ENCODE measurements at regions not wholly inside any gene's neighbourhood (a gene's known extent, or its start where the extent isn't known, plus 50 kb on each side); places are given as distances from the start of the nearest gene placed in this dataset.

DNA sequence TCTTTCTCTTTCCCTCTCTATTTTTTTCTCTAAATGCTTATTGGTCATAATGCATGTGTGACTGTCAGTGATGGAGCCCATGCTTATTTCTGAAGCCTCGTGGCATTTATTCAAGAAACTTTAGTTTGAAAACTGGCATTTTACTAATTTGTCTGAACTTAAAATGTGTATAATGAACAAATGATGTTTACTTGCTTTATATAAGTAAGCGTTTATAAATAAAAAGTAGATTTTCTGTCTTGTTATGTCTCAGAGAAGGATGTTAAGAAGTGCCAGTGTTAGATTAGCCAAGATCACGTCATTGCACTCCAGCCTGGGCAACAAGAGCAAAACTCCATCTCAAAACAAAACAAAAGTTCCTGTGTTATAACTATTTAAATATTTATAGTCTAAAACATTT, 1568.1 kb downstream of the EFNB2 start:
- TF ChIP-seq, protein P1, sequence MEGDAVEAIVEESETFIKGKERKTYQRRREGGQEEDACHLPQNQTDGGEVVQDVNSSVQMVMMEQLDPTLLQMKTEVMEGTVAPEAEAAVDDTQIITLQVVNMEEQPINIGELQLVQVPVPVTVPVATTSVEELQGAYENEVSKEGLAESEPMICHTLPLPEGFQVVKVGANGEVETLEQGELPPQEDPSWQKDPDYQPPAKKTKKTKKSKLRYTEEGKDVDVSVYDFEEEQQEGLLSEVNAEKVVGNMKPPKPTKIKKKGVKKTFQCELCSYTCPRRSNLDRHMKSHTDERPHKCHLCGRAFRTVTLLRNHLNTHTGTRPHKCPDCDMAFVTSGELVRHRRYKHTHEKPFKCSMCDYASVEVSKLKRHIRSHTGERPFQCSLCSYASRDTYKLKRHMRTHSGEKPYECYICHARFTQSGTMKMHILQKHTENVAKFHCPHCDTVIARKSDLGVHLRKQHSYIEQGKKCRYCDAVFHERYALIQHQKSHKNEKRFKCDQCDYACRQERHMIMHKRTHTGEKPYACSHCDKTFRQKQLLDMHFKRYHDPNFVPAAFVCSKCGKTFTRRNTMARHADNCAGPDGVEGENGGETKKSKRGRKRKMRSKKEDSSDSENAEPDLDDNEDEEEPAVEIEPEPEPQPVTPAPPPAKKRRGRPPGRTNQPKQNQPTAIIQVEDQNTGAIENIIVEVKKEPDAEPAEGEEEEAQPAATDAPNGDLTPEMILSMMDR (IDR thresholded peaks at IDR 0.05): no peak

DNA sequence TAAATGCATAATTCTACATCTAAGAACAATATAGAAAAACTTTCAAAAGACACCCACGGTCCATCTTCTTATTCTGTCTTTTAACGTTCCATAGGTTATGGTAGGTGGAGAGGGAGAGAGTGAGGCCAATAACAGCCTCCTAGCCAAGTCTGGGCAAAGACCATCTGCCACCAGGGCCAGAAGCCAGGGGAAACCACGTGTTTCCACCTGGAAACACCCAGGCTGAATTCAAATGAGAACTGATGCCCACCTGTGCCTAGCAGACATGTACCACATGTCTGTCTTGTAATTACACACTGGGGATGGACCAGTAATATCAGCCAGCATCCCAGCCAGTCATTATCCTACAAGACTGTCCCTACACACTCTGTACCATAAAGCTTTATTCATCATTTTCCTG, 1573.1 kb downstream of the EFNB2 start:
- TF ChIP-seq, protein P1 (IDR thresholded peaks at IDR 0.05): no peak

DNA sequence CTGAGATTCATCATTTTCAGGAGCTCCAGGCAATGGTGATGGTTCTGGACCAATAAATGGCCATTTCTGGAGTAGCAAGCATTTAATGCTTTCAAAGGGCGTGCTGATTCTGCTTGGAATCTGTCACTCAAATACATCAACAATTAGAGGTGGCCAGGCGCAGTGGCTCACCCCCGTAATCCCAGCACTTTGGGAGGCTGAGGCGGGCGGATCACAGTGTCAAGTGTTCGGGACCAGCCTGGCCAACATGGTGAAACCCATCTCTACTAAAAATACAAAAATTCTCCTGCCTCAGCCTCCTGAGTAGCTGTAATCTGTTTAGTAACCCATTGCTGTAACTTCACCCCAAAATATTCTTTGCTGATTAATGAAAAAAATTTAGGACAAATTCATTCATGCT, 1574.2 kb downstream of the EFNB2 start:
- TF ChIP-seq, protein P1 (IDR thresholded peaks at IDR 0.05): no peak

DNA sequence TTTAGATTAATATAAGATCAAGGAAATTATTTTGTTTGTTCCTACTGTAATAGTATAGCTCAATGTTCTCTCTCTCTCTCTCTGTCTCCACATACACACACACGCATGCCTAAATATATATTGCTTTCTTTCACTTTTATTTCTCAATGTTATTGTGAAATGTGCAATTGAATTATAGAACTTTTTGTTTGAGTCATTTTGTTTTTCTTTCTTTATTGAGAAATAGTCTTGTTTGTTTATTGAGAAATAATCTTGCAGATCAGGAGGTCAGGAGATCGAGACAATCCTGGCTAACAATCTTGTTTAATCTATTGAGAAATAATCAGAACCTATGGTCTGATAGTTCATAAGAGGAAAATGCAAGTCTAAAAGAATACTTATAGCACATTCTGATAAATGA, 1581.3 kb downstream of the EFNB2 start:
- TF ChIP-seq, protein P1 (IDR thresholded peaks at IDR 0.05): no peak

DNA sequence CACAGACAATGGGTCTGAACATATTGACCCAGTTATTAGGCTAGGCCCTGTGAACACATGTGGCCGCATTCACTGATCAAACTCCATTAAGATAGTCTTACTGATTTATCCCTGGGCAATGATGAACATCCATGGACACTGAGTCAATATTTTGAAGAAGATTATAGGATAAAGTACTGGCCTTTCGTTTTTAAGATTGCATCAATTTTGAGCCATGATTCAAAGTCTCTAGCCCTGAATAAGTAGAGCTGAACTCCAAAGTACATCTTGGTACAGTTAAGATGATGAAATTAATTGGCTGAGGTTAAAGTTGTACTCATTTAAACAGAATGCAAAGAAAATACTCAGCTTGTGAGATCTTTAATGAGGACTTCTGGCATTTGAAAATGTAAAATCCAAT, 1581.9 kb downstream of the EFNB2 start:
- TF ChIP-seq, protein P1 (IDR thresholded peaks at IDR 0.05): no peak

DNA sequence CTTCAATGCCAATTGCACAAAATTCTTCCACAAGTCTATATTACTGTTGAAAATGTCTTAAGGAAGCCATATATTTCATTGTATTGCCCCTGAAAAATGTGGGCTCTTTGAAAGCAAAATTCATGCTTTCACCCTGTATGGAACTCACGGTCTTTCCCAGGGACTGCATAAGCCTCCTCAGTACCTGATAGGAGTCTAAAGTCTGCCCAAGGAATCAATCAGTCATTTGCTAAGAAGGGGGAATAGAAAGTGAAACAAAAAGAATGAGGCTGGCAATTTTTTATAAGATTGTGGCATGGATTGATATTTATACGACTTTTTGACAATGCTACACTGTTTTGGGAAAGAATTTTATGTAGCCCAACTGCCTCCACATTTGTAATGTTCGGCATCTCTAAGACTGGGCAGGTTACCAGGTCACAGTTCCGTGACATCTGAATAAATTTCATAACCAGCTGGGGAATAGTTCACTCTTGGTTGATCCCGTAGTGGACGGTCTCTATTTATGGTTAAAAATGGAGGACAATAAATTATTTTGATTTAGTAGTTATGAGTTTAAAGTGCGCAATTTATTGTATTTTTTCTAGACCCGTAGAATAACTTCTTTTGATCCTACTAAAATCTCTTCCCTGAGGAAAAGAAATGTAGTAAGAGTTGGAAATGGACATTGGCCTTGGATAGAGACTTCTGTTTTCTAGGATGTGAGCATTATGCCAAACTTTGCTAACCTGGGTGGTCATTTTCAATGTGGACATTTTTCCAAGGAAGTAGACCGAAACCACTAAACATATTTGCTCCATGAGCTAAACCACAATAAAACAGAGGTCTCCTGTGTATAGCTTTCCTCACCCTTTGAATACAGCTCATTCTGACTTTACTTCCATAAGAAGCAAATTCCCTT, 1585.4 kb downstream of the EFNB2 start:
- TF ChIP-seq, protein P1 (IDR thresholded peaks at IDR 0.05): no peak

DNA sequence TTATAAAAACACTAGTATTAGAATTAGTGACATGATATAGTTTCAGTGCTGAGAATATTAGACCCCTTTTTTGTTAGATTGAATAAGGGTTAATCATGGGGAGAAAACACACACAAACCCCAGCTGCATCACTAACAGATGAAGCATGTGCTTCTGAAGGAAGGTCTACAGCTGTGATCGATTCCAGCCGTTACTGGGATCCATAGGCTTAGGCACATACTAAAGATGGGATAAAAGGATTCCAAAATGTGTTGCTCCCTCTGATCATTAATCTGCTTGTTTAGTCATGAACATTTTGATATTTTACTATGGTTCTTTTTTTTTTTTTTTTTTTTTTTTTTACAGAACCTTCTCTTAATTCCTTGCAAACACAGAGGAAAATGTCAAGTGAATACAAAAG, 1591.3 kb downstream of the EFNB2 start:
- TF ChIP-seq, protein P1 (IDR thresholded peaks at IDR 0.05): no peak
